OCI-LY1 (cell line): ENCODE measurements at regions not wholly inside any gene's neighbourhood (a gene's known extent, or its start where the extent isn't known, plus 50 kb on each side); places are given as distances from the start of the nearest gene placed in this dataset.

Experiments used
- EZH2 ChIP-seq: fragments of 200-600 bp; sonication (generic), shearing (Covaris generic); IDR thresholded peaks from 2 replicates; pipeline ENCODE4 v1.8.0; 2017; ENCODE audit warnings: borderline replicate concordance, mixed run types, mild to moderate bottlenecking, antibody characterized with exemption, low read length, moderate library complexity, mixed read lengths
- TF ChIP-seq, protein P1 (sequence below): fragments of 200-600 bp; sonication (generic), shearing (Covaris generic); IDR thresholded peaks from 2 replicates; pipeline ENCODE4 v1.5.1; 2017; ENCODE audit warnings: mild to moderate bottlenecking, antibody characterized with exemption, low read length, moderate library complexity, mixed read lengths

DNA sequence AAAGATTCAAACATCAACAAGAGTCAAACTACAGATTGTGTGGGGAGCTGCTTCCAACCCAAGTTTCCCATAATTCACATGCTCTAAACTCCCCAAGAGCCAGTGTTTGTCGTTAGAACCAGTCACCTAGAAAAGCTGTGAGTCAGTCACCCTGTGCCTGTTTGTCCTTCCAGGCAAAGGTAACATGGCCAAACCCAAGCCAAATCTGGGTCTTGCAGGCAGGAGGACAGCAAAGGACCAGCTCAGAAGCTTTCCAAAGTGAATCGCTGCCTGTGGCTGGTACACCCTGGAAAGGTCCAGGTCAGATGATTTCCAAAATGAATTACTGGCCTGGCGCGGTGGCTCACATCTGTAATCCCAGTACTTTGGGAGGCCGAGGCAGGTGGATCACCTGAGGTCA, 251.5 kb downstream of the FAM43A start:
- no peak for TF ChIP-seq EZH2
- TF ChIP-seq, protein P1, sequence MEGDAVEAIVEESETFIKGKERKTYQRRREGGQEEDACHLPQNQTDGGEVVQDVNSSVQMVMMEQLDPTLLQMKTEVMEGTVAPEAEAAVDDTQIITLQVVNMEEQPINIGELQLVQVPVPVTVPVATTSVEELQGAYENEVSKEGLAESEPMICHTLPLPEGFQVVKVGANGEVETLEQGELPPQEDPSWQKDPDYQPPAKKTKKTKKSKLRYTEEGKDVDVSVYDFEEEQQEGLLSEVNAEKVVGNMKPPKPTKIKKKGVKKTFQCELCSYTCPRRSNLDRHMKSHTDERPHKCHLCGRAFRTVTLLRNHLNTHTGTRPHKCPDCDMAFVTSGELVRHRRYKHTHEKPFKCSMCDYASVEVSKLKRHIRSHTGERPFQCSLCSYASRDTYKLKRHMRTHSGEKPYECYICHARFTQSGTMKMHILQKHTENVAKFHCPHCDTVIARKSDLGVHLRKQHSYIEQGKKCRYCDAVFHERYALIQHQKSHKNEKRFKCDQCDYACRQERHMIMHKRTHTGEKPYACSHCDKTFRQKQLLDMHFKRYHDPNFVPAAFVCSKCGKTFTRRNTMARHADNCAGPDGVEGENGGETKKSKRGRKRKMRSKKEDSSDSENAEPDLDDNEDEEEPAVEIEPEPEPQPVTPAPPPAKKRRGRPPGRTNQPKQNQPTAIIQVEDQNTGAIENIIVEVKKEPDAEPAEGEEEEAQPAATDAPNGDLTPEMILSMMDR, result no peak
